ENCODE measurements at regions not wholly inside any gene's neighbourhood (a gene's known extent, or its start where the extent isn't known, plus 50 kb on each side); places are given as distances from the start of the nearest gene placed in this dataset.

GRCh38 chr16:61296814-61297213, 739.4 kb downstream of the CDH8 start:
- H3K4me3 ChIP-seq (ENCODE audit: low read length in 3 of 3): no peak overlapping the region
- TF ChIP-seq CTCF (IDR thresholded peaks at IDR 0.05; ENCODE audit: borderline replicate concordance, extremely low read depth, insufficient read depth): no peak
- DNase-seq (peak in 1 of 5 donors; percentile 31), FAIRE-seq (no peak)
- no peaks in the 10 kb centered on the region for H3K27me3 ChIP-seq (ENCODE audit: control insufficient read depth, insufficient read depth, low read length)
- H3K9me3 ChIP-seq (ENCODE audit: control insufficient read depth in 2 of 3, insufficient read depth in 1 of 3, low read length in 3 of 3): no peaks in the 10 kb centered on the region
- no peak overlapping the region for H3K9ac ChIP-seq (ENCODE audit: low read length in 3 of 3)
- no peaks in the 10 kb centered on the region for H3K36me3 ChIP-seq (ENCODE audit: control insufficient read depth in 2 of 3, insufficient read depth in 3 of 3, low read length in 3 of 3)
- H3K27ac ChIP-seq (ENCODE audit: low read depth in 2 of 2, low read length in 2 of 2): peak overlapping the region in 1 of 2 donors; percentile 32
- H3K4me1 ChIP-seq (ENCODE audit: control insufficient read depth in 2 of 3, insufficient read depth in 2 of 3, low read depth in 1 of 3, low read length in 3 of 3): no peaks in the 10 kb centered on the region
- intact Hi-C loops (cut with DNase I): no loop called here

- H3K27ac ChIP-seq (ENCODE audit: low read depth in 2 of 2, low read length in 2 of 2): peak overlapping the region in 1 of 2 donors; percentile 32
- no peak overlapping the region for H3K9ac ChIP-seq (ENCODE audit: low read length in 3 of 3)
- TF ChIP-seq CTCF (IDR thresholded peaks at IDR 0.05; ENCODE audit: borderline replicate concordance, extremely low read depth, insufficient read depth): no peak
- intact Hi-C loops (cut with DNase I): no loop called here
- no peak for DNase-seq
- no peaks in the 10 kb centered on the region for H3K36me3 ChIP-seq (ENCODE audit: control insufficient read depth in 2 of 3, insufficient read depth in 3 of 3, low read length in 3 of 3)
- no peaks in the 10 kb centered on the region for H3K4me1 ChIP-seq (ENCODE audit: control insufficient read depth in 2 of 3, insufficient read depth in 2 of 3, low read depth in 1 of 3, low read length in 3 of 3)
- H3K4me3 ChIP-seq (ENCODE audit: low read length in 3 of 3): no peak overlapping the region
- no peaks in the 10 kb centered on the region for H3K9me3 ChIP-seq (ENCODE audit: control insufficient read depth in 2 of 3, insufficient read depth in 1 of 3, low read length in 3 of 3)
- FAIRE-seq: no peak
- no peaks in the 10 kb centered on the region for H3K27me3 ChIP-seq (ENCODE audit: control insufficient read depth, insufficient read depth, low read length)
Observed at GRCh38 chr16:61296305-61296704, 739.9 kb downstream of the CDH8 start.

- intact Hi-C loops (cut with DNase I): no loop called here
- Histone ChIP-seq H3K4me1 (ENCODE audit: control insufficient read depth in 2 of 3, insufficient read depth in 2 of 3, low read depth in 1 of 3, low read length in 3 of 3) (no peaks in the 10 kb centered on the region), H3K9ac (ENCODE audit: low read length in 3 of 3) (no peak overlapping the region), H3K4me3 (ENCODE audit: low read length in 3 of 3) (no peak overlapping the region), H3K9me3 (ENCODE audit: control insufficient read depth in 2 of 3, insufficient read depth in 1 of 3, low read length in 3 of 3) (no peaks in the 10 kb centered on the region), H3K27me3 (ENCODE audit: control insufficient read depth, insufficient read depth, low read length) (no peaks in the 10 kb centered on the region), H3K36me3 (ENCODE audit: control insufficient read depth in 2 of 3, insufficient read depth in 3 of 3, low read length in 3 of 3) (no peaks in the 10 kb centered on the region), H3K27ac (ENCODE audit: low read depth in 2 of 2, low read length in 2 of 2) (peak overlapping the region; percentile 2 to 25)
- no peak for TF ChIP-seq CTCF (IDR thresholded peaks at IDR 0.05; ENCODE audit: borderline replicate concordance, extremely low read depth, insufficient read depth)
- DNase-seq (no peak), FAIRE-seq (no peak)
Observed at GRCh38 chr16:61295311-61295710, 740.9 kb downstream of the CDH8 start.

- Histone ChIP-seq H3K9ac (ENCODE audit: low read length in 3 of 3) (no peak overlapping the region), H3K4me3 (ENCODE audit: low read length in 3 of 3) (no peak overlapping the region), H3K4me1 (ENCODE audit: control insufficient read depth in 2 of 3, insufficient read depth in 2 of 3, low read depth in 1 of 3, low read length in 3 of 3) (no peaks in the 10 kb centered on the region), H3K36me3 (ENCODE audit: control insufficient read depth in 2 of 3, insufficient read depth in 3 of 3, low read length in 3 of 3) (no peaks in the 10 kb centered on the region), H3K27ac (ENCODE audit: low read depth in 2 of 2, low read length in 2 of 2) (no peak overlapping the region), H3K27me3 (ENCODE audit: control insufficient read depth, insufficient read depth, low read length) (no peaks in the 10 kb centered on the region), H3K9me3 (ENCODE audit: control insufficient read depth in 2 of 3, insufficient read depth in 1 of 3, low read length in 3 of 3) (no peaks in the 10 kb centered on the region)
- no peak for FAIRE-seq
- intact Hi-C loops (cut with DNase I): no loop called here
- no peak for TF ChIP-seq CTCF (IDR thresholded peaks at IDR 0.05; ENCODE audit: borderline replicate concordance, extremely low read depth, insufficient read depth)
- no peak for DNase-seq
Observed at GRCh38 chr16:61289141-61289540, 747.1 kb downstream of the CDH8 start.

Data from kidney (tissue), 13 donors.